ENCODE measurements at regions not wholly inside any gene's neighbourhood (a gene's known extent, or its start where the extent isn't known, plus 50 kb on each side); places are given as distances from the start of the nearest gene placed in this dataset.

- intact Hi-C loops (cut with DNase I), result no loop called here
- no peaks in the 10 kb centered on the region for H3K27me3 ChIP-seq (ENCODE audit: control insufficient read depth in 1 of 2, insufficient read depth in 2 of 2, low read length in 1 of 2)
- ATAC-seq (ENCODE audit: low FRiP score), result no peak
- 88 to 96% methylated on average over 1 of the region's 1 CpG for WGBS, 2 donors
- no peak overlapping the region for H3K27ac ChIP-seq (ENCODE audit: low read depth in 1 of 2, low read length in 2 of 2)
- no peaks in the 10 kb centered on the region for H3K36me3 ChIP-seq (ENCODE audit: control insufficient read depth in 1 of 2, insufficient read depth in 2 of 2, low read length in 1 of 2)
- H3K9me3 ChIP-seq (ENCODE audit: control insufficient read depth, low read length), result peaks cover 7% of the 10 kb centered on the region
- DNase-seq, result no peak
- peaks cover 0 to 2% of the 10 kb centered on the region in 2 donors for H3K4me1 ChIP-seq (ENCODE audit: control insufficient read depth in 1 of 2, insufficient read depth in 2 of 2, low read length in 2 of 2)
- H3K4me3 ChIP-seq (ENCODE audit: low read length in 2 of 2), result no peak overlapping the region
Observed at GRCh38 chr12:76198839-76199238, 114.4 kb upstream of the NAP1L1 start.

- DNase-seq (no peak), ATAC-seq (ENCODE audit: low FRiP score) (no peak)
- 16% methylated on average over 5 of the region's 5 CpGs for WGBS, 2 donors
- Histone ChIP-seq H3K27me3 (ENCODE audit: control insufficient read depth in 1 of 2, insufficient read depth in 2 of 2, low read length in 1 of 2) (no peaks in the 10 kb centered on the region), H3K36me3 (ENCODE audit: control insufficient read depth in 1 of 2, insufficient read depth in 2 of 2, low read length in 1 of 2) (no peaks in the 10 kb centered on the region), H3K4me3 (ENCODE audit: low read length in 2 of 2) (no peak overlapping the region), H3K27ac (ENCODE audit: low read depth in 1 of 2, low read length in 2 of 2) (no peak overlapping the region), H3K4me1 (ENCODE audit: control insufficient read depth in 1 of 2, insufficient read depth in 2 of 2, low read length in 2 of 2) (peaks cover 0 to 2% of the 10 kb centered on the region in 2 donors), H3K9me3 (ENCODE audit: control insufficient read depth, low read length) (peaks cover 5% of the 10 kb centered on the region)
- intact Hi-C loops (cut with DNase I), result no loop called here
Observed at GRCh38 chr12:76197283-76197682, 112.8 kb upstream of the NAP1L1 start.

- H3K9me3 ChIP-seq (ENCODE audit: control insufficient read depth, low read length), result peaks cover 3% of the 10 kb centered on the region
- peaks cover 0 to 2% of the 10 kb centered on the region in 2 donors for H3K4me1 ChIP-seq (ENCODE audit: control insufficient read depth in 1 of 2, insufficient read depth in 2 of 2, low read length in 2 of 2)
- H3K27ac ChIP-seq (ENCODE audit: low read depth in 1 of 2, low read length in 2 of 2), result no peak overlapping the region
- no peak overlapping the region for H3K4me3 ChIP-seq (ENCODE audit: low read length in 2 of 2)
- intact Hi-C loops (cut with DNase I), result no loop called here
- H3K36me3 ChIP-seq (ENCODE audit: control insufficient read depth in 1 of 2, insufficient read depth in 2 of 2, low read length in 1 of 2), result no peaks in the 10 kb centered on the region
- no peak for DNase-seq
- no peak for ATAC-seq (ENCODE audit: low FRiP score)
- no peaks in the 10 kb centered on the region for H3K27me3 ChIP-seq (ENCODE audit: control insufficient read depth in 1 of 2, insufficient read depth in 2 of 2, low read length in 1 of 2)
- WGBS, 2 donors, result 32 to 45% methylated on average over 1 of the region's 1 CpG
Observed at GRCh38 chr12:76195920-76196319, 111.4 kb upstream of the NAP1L1 start.

- H3K4me1 ChIP-seq (ENCODE audit: control insufficient read depth in 1 of 2, insufficient read depth in 2 of 2, low read length in 2 of 2), result peaks cover 0 to 2% of the 10 kb centered on the region in 2 donors
- H3K4me3 ChIP-seq (ENCODE audit: low read length in 2 of 2), result no peak overlapping the region
- no peak for ATAC-seq (ENCODE audit: low FRiP score)
- intact Hi-C loops (cut with DNase I), result no loop called here
- H3K27me3 ChIP-seq (ENCODE audit: control insufficient read depth in 1 of 2, insufficient read depth in 2 of 2, low read length in 1 of 2), result no peaks in the 10 kb centered on the region
- H3K27ac ChIP-seq (ENCODE audit: low read depth in 1 of 2, low read length in 2 of 2), result no peak overlapping the region
- no peaks in the 10 kb centered on the region for H3K36me3 ChIP-seq (ENCODE audit: control insufficient read depth in 1 of 2, insufficient read depth in 2 of 2, low read length in 1 of 2)
- peaks cover 2% of the 10 kb centered on the region for H3K9me3 ChIP-seq (ENCODE audit: control insufficient read depth, low read length)
- DNase-seq, result no peak
Observed at GRCh38 chr12:76194724-76195123, 110.2 kb upstream of the NAP1L1 start.

GRCh38 chr12:76193961-76194360 lies 109.5 kb upstream of the NAP1L1 start:
- Histone ChIP-seq H3K36me3 (ENCODE audit: control insufficient read depth in 1 of 2, insufficient read depth in 2 of 2, low read length in 1 of 2) (no peaks in the 10 kb centered on the region), H3K9me3 (ENCODE audit: control insufficient read depth, low read length) (peaks cover 2% of the 10 kb centered on the region), H3K4me3 (ENCODE audit: low read length in 2 of 2) (no peak overlapping the region), H3K27me3 (ENCODE audit: control insufficient read depth in 1 of 2, insufficient read depth in 2 of 2, low read length in 1 of 2) (no peaks in the 10 kb centered on the region), H3K4me1 (ENCODE audit: control insufficient read depth in 1 of 2, insufficient read depth in 2 of 2, low read length in 2 of 2) (peaks cover 0 to 2% of the 10 kb centered on the region in 2 donors), H3K27ac (ENCODE audit: low read depth in 1 of 2, low read length in 2 of 2) (no peak overlapping the region)
- no peak for ATAC-seq (ENCODE audit: low FRiP score)
- 74 to 79% methylated on average over 4 of the region's 4 CpGs for WGBS, 2 donors
- intact Hi-C loops (cut with DNase I), result no loop called here
- no peak for DNase-seq

- no peak for ATAC-seq (ENCODE audit: low FRiP score)
- Histone ChIP-seq H3K27me3 (ENCODE audit: control insufficient read depth in 1 of 2, insufficient read depth in 2 of 2, low read length in 1 of 2) (no peaks in the 10 kb centered on the region), H3K4me3 (ENCODE audit: low read length in 2 of 2) (no peak overlapping the region), H3K4me1 (ENCODE audit: control insufficient read depth in 1 of 2, insufficient read depth in 2 of 2, low read length in 2 of 2) (peaks cover 0 to 2% of the 10 kb centered on the region in 2 donors), H3K36me3 (ENCODE audit: control insufficient read depth in 1 of 2, insufficient read depth in 2 of 2, low read length in 1 of 2) (no peaks in the 10 kb centered on the region), H3K9me3 (ENCODE audit: control insufficient read depth, low read length) (no peaks in the 10 kb centered on the region), H3K27ac (ENCODE audit: low read depth in 1 of 2, low read length in 2 of 2) (no peak overlapping the region)
- no peak for DNase-seq
- 79 to 86% methylated on average over 4 of the region's 4 CpGs for WGBS, 2 donors
- intact Hi-C loops (cut with DNase I), result no loop called here
Observed at GRCh38 chr12:76192416-76192815, 107.9 kb upstream of the NAP1L1 start.

- no peak for DNase-seq
- 77 to 78% methylated on average over 2 of the region's 2 CpGs for WGBS, 2 donors
- no peaks in the 10 kb centered on the region for H3K9me3 ChIP-seq (ENCODE audit: control insufficient read depth, low read length)
- H3K27ac ChIP-seq (ENCODE audit: low read depth in 1 of 2, low read length in 2 of 2), result no peak overlapping the region
- no peak overlapping the region for H3K4me3 ChIP-seq (ENCODE audit: low read length in 2 of 2)
- no peaks in the 10 kb centered on the region for H3K4me1 ChIP-seq (ENCODE audit: control insufficient read depth in 1 of 2, insufficient read depth in 2 of 2, low read length in 2 of 2)
- ATAC-seq (ENCODE audit: low FRiP score), result no peak
- intact Hi-C loops (cut with DNase I), result no loop called here
- no peaks in the 10 kb centered on the region for H3K27me3 ChIP-seq (ENCODE audit: control insufficient read depth in 1 of 2, insufficient read depth in 2 of 2, low read length in 1 of 2)
- no peaks in the 10 kb centered on the region for H3K36me3 ChIP-seq (ENCODE audit: control insufficient read depth in 1 of 2, insufficient read depth in 2 of 2, low read length in 1 of 2)
Observed at GRCh38 chr12:76190299-76190698, 105.8 kb upstream of the NAP1L1 start.

- 76 to 88% methylated on average over 2 of the region's 2 CpGs for WGBS, 2 donors
- ATAC-seq (ENCODE audit: low FRiP score) (no peak), DNase-seq (no peak)
- intact Hi-C loops (cut with DNase I), result no loop called here
- H3K4me1 ChIP-seq (ENCODE audit: control insufficient read depth in 1 of 2, insufficient read depth in 2 of 2, low read length in 2 of 2), result no peaks in the 10 kb centered on the region
- no peaks in the 10 kb centered on the region for H3K9me3 ChIP-seq (ENCODE audit: control insufficient read depth, low read length)
- no peak overlapping the region for H3K27ac ChIP-seq (ENCODE audit: low read depth in 1 of 2, low read length in 2 of 2)
- no peaks in the 10 kb centered on the region for H3K27me3 ChIP-seq (ENCODE audit: control insufficient read depth in 1 of 2, insufficient read depth in 2 of 2, low read length in 1 of 2)
- no peaks in the 10 kb centered on the region for H3K36me3 ChIP-seq (ENCODE audit: control insufficient read depth in 1 of 2, insufficient read depth in 2 of 2, low read length in 1 of 2)
- no peak overlapping the region for H3K4me3 ChIP-seq (ENCODE audit: low read length in 2 of 2)
Observed at GRCh38 chr12:76189851-76190250, 105.4 kb upstream of the NAP1L1 start.

GRCh38 chr12:76187177-76187576 lies 102.7 kb upstream of the NAP1L1 start:
- no peaks in the 10 kb centered on the region for H3K4me1 ChIP-seq (ENCODE audit: control insufficient read depth in 1 of 2, insufficient read depth in 2 of 2, low read length in 2 of 2)
- no peak overlapping the region for H3K27ac ChIP-seq (ENCODE audit: low read depth in 1 of 2, low read length in 2 of 2)
- intact Hi-C loops (cut with DNase I), result no loop called here
- H3K27me3 ChIP-seq (ENCODE audit: control insufficient read depth in 1 of 2, insufficient read depth in 2 of 2, low read length in 1 of 2), result no peaks in the 10 kb centered on the region
- DNase-seq (no peak), ATAC-seq (ENCODE audit: low FRiP score) (no peak)
- no peaks in the 10 kb centered on the region for H3K9me3 ChIP-seq (ENCODE audit: control insufficient read depth, low read length)
- no peak overlapping the region for H3K4me3 ChIP-seq (ENCODE audit: low read length in 2 of 2)
- H3K36me3 ChIP-seq (ENCODE audit: control insufficient read depth in 1 of 2, insufficient read depth in 2 of 2, low read length in 1 of 2), result no peaks in the 10 kb centered on the region
- WGBS, 2 donors, result 94 to 100% methylated on average over 1 of the region's 1 CpG

Data from aorta (tissue), 5 donors.